Lung (tissue), 11 donors: ENCODE measurements at regions not wholly inside any gene's neighbourhood (a gene's known extent, or its start where the extent isn't known, plus 50 kb on each side); places are given as distances from the start of the nearest gene placed in this dataset.
A peak's percentile ranks its signal among the peaks of the same experiment; 100 is the strongest.

Source experiments
- ATAC-seq: fragments of 200-7000 bp; cut with Tn5 transposase; one replicate; pipeline ENCODE4 v1.9.1; 2020; ENCODE audit warnings: moderate number of reproducible peaks; ENCODE audit not compliant: insufficient read depth, low FRiP score
- DNase-seq, 3 donors: peaks; one replicate each; pipeline ENCODE4 v3.0.0-alpha.2; 2013 to 2017
- H3K27ac ChIP-seq, 2 donors: one replicate each; pipeline ENCODE4 v1.5.1; 2013; ENCODE audit warnings: mild to moderate bottlenecking in 2 of 2, moderate library complexity in 2 of 2, control low read depth in 1 of 2, inconsistent platforms in 1 of 2, low read depth in 1 of 2, low read length in 1 of 2
- H3K27me3 ChIP-seq, 3 donors: one replicate each; pipeline ENCODE4 v1.5.1; 2013; ENCODE audit warnings: low read length in 2 of 3; ENCODE audit not compliant: control insufficient read depth in 3 of 3, insufficient read depth in 3 of 3
- H3K36me3 ChIP-seq, 4 donors: one replicate each; pipeline ENCODE4 v1.5.1; 2013; ENCODE audit warnings: low read length in 4 of 4, mild to moderate bottlenecking in 1 of 4, moderate library complexity in 1 of 4; ENCODE audit not compliant: control insufficient read depth in 4 of 4, insufficient read depth in 4 of 4
- H3K4me1 ChIP-seq, 5 donors: one replicate each; pipeline ENCODE4 v1.5.1; 2013; ENCODE audit warnings: low read length in 5 of 5, mild to moderate bottlenecking in 2 of 5, moderate library complexity in 1 of 5; ENCODE audit not compliant: control insufficient read depth in 5 of 5, insufficient read depth in 5 of 5
- H3K4me3 ChIP-seq: one replicate; pipeline ENCODE4 v1.5.1; 2013; ENCODE audit warnings: mild to moderate bottlenecking, control low read depth, moderate library complexity
- H3K9ac ChIP-seq, 2 donors: one replicate each; pipeline ENCODE4 v1.5.1; 2013; ENCODE audit warnings: low read length in 2 of 2, control low read depth in 1 of 2; ENCODE audit not compliant: insufficient read depth in 1 of 2
- H3K9me3 ChIP-seq, 4 donors: one replicate each; pipeline ENCODE4 v1.5.1; 2013; ENCODE audit warnings: low read length in 3 of 4, mild to moderate bottlenecking in 1 of 4, moderate library complexity in 1 of 4; ENCODE audit not compliant: control insufficient read depth in 4 of 4, insufficient read depth in 3 of 4
- CTCF ChIP-seq: IDR thresholded peaks from 2 replicates; pipeline ENCODE4 v1.5.1; 2012; ENCODE audit warnings: mild to moderate bottlenecking; ENCODE audit errors: control extremely low read depth, extremely low read depth
- WGBS, 2 donors: extraction: QIAGEN DNeasy Blood & Tissue Kit; methylation state at CpG; one replicate each; pipeline ENCODE4 v1.1.7; 2013; 5-methylcytosine and 5-hydroxymethylcytosine counted together
- donor health status: control.
- donor health status: control.
- donor health status: Bipolar disorder and iron deficiency.
- donor health status: healthy.
- donor health status: DM: yes; HTN: yes; CAD: no.

GRCh38 chr2:7683708-7684107 lies 766.5 kb downstream of the RNF144A start:
- H3K9me3 ChIP-seq, result no peaks in the 10 kb centered on the region
- TF ChIP-seq CTCF, result no peak
- H3K27me3 ChIP-seq, result no peaks in the 10 kb centered on the region
- no peak for ATAC-seq
- H3K9ac ChIP-seq, result no peak overlapping the region
- peaks cover 0 to 7% (median 0%) of the 10 kb centered on the region in 5 donors for H3K4me1 ChIP-seq
- no peak for DNase-seq
- H3K4me3 ChIP-seq, result no peak overlapping the region
- no peaks in the 10 kb centered on the region for H3K36me3 ChIP-seq
- H3K27ac ChIP-seq, result no peak overlapping the region
- 91% methylated on average over 6 of the region's 6 CpGs for WGBS, 2 donors

GRCh38 chr2:7685342-7686015 lies 768.3 kb downstream of the RNF144A start:
- ATAC-seq (peak; percentile 41), DNase-seq (no peak)
- no peaks in the 10 kb centered on the region for H3K36me3 ChIP-seq
- no peaks in the 10 kb centered on the region for H3K27me3 ChIP-seq
- no peaks in the 10 kb centered on the region for H3K9me3 ChIP-seq
- WGBS, 2 donors, result 71 to 76% methylated on average over 5 of the region's 5 CpGs
- no peak for TF ChIP-seq CTCF
- no peak overlapping the region for H3K9ac ChIP-seq
- H3K27ac ChIP-seq, result no peak overlapping the region
- H3K4me1 ChIP-seq, result peaks cover 0 to 7% (median 0%) of the 10 kb centered on the region in 5 donors
- no peak overlapping the region for H3K4me3 ChIP-seq

GRCh38 chr2:7686016-7686385 lies 768.8 kb downstream of the RNF144A start:
- no peak for DNase-seq
- Histone ChIP-seq H3K27me3 (no peaks in the 10 kb centered on the region), H3K9me3 (no peaks in the 10 kb centered on the region), H3K4me3 (no peak overlapping the region), H3K36me3 (no peaks in the 10 kb centered on the region), H3K4me1 (peaks cover 0 to 7% (median 0%) of the 10 kb centered on the region in 5 donors), H3K27ac (no peak overlapping the region), H3K9ac (no peak overlapping the region)
- ATAC-seq, result no peak
- 91 to 97% methylated on average over 3 of the region's 3 CpGs for WGBS, 2 donors
- no peak for TF ChIP-seq CTCF
